GM19240 (cell line): ENCODE measurements at regions not wholly inside any gene's neighbourhood (a gene's known extent, or its start where the extent isn't known, plus 50 kb on each side); places are given as distances from the start of the nearest gene placed in this dataset.
A peak's percentile ranks its signal among the peaks of the same experiment; 100 is the strongest.
"Not testable (repeated sequence)": the region's sequence is repeated elsewhere in the genome, so short reads cannot be mapped to it uniquely, and the experiment has no call there.

Source experiments
- DNase-seq: peaks from one replicate; pipeline ENCODE4 v3.0.0; 2011; ENCODE audit warnings: low spot score; ENCODE audit not compliant: insufficient read length

DNA sequence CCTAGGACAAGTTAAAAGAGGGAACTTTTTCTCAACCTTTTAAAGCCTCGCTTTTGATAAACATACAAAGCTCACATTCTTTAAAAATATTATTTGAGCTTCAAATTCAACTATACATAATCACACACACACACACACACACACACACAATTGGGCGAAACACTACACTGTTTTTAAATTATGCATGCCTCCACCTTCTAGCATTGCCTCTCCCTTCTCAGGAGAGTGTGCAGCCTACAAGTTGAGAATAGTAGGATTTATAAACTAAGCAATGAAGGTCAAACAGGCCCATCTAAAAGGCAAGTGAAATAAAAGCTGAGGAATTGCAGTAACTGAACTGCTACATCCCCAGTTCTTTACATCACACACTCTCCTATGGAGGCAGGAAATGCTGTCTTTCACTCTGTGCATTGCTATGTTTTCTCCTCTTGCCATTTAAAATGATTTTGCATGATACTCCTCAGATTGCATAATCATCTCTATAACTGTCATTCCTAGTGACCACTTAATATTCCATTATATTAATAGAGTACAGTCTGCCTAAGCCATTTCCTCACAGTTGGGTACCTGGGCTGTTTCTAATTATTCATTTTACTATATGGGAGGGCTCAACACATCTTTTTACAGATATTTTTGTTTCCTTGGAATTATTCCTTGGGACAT, 92.5 kb upstream of the KCNE2 start:
- DNase-seq: no peak

DNA sequence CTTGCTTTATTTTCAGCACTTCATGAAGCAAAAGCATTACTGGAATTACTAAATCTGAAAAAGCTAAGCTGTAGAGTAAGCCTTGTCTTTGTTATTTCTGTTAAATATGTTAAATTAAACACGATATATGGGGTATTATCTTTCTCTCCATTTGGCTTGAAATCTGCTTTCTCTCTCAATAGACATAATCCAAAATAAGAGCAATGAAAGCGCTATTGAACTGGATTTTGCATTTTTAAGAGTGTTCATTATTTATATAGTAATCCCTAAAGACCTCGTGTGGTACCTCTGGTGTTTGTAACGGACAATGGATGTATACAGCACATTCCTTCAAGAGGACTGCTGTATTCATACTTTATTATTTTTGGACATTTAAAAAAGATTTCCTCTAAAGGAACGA, 91.5 kb upstream of the KCNE2 start:
- DNase-seq: no peak

DNA sequence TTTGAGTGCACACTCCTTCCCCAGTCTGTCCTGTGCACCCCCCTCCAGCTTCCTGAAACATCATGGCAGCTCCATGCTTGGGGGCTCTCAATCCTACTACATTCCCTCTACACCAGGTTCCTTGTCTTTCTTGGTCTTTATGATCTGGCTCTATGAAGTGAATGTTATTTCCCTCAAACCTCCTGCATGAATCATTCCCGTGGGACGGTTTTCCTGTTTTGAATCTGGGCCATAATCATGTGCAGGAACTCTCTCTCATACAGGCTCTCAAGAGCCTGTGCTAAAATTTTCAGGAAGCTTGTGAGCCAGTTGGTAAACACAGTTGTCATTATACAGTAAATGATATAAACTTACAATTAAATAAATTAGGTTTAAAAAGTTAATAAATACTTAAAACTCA, 89.8 kb upstream of the KCNE2 start:
- no peak for DNase-seq

DNA sequence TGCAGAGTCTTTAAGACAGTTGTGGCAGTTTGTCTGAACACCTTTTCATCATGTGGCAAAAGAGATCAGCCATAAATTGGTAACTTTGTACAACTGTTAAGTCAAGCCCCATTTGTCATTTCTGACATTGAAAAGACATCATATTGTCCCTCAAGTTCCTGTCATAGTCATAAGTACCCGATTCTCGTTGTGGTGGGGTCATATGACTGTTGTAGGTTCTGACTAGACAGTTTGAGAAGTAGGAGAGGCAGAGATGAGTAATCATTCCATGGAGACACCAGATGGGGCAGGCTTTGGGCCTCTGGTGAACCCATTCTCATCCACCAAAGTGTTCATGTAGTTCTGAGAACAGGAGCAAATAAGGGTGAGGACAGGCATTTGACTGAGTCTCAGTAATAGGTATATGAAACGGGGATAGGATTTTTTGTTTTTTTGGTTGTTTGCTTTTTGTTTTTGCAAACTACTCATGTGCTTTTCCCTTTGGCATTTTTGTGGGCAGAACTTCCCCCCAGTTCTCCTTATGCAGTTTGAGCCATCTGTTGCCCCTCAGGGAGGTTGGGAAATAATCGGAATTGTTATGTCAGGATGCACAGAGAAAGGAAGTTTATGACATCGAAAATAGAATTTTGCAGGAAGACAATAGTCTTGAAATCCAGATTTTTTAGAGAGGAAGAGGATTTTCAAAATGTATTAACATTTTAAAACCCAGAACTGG, 86.9 kb upstream of the KCNE2 start:
- peak; percentile 3 for DNase-seq

DNA sequence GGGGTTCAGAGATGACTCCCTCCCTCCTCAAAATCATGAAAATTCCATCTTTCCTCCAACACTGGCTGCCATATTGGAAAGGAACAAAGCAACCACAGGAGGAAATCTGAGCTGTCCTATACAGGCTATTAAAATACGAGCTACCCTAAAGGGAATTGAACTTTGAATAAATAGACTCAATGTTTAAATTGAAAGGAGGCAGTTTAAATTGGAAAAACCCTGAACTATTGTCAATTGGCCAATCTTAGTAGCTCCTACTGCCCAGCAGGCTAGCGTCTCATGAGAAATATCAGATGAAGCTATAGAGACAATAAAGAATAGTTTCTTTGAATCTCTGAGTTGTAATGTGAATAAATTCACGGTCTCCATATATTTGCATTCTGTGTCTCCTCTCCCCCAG, 85.4 kb upstream of the KCNE2 start:
- DNase-seq: no peak

DNA sequence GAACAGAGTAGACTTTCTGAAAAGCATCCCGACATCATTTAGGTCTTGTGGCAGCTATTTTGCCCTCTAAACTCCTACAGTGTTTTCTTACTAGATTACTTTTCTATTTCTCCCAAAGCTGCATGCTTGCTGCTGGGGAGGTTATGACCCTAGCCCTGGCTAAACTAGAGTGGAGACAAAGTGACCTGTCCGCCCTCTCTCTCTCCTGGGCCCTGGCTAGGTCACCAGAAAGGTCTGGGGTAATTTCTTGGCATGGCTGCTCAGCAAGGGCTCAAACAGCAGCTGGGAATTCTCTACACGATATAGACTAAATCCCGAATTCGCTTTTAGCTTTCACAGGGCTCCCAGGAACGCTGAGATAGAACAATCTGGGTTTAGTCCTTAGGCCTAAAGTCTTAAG, 84.5 kb upstream of the KCNE2 start:
- no peak for DNase-seq

DNA sequence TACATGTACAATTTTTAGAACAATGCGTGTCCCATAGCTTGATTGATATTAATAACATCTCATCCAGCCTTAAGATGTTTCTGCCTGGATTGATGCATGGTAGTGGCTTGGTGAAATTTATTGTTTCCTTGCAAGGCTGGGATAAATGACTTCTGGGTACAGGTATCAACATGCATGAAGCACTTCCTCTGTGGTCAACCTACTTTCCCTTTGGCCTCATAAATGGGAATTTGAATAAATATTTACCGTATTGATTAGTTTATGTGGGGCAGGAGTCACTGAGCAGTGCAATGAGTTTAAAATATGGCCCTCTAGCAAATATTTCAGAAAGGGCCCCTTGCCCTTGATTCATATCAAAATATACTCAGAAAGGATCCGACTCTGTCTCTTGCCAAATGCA, 83.9 kb upstream of the KCNE2 start:
- no peak for DNase-seq

DNA sequence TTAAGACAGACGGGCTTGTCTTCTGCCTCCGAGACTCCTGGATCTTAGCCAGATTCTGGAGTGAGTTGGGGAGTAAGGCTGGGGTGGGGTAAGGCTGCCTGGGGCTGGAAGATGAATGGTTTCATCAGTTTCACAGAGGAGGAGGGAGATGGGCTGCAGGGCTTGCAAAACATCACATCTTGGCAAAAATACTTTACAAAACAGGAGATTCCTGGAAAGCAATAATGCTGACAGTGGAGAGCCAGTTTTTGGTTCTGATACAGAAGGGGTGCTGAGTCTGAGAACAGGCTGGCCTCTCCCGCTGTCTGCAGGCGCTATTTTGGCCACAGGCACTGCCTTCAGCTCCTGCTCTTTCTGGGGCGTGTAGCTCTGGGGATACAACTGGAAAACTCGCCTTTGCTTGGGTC, 83.4 kb upstream of the KCNE2 start:
- no peak for DNase-seq

DNA sequence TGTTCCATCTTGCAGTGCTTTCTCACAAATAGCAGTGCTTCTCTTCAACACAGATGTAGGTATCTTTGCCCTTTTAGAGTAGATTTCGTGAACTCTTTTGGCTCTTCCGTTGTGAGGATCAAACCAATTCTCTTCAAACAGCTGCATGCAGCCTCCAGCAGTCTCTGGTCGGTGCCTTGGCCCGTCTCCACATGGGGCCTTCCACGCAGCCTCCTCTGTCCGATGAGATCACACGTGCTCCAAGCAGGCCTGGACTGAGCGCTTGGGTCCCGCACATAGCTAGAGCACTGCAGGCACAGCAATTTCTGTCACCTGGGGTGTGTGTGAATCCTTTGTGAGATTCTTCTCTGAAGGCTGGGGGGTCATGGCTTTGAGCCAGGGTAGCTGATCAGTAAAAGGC, 82.8 kb upstream of the KCNE2 start:
- DNase-seq: no peak

DNA sequence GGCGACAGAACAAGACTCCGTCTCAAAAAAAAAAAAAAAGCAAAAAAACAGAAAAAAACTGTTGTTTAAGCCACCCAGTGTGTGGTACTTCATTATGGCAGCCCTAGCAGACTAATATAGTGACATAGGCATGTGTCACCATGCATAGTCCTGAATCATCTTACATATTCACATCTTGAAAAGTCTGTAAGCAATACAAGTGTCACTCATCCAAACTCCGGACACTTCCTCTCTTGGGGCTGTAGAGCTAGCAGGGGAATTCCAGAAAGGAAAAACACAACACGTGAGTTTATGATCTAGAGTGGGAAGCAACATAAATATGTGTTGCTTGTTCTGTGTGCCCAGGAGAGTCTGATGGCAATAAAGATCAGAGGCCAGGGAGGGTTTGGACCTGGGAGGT, 81.6 kb upstream of the KCNE2 start:
- DNase-seq: no peak

DNA sequence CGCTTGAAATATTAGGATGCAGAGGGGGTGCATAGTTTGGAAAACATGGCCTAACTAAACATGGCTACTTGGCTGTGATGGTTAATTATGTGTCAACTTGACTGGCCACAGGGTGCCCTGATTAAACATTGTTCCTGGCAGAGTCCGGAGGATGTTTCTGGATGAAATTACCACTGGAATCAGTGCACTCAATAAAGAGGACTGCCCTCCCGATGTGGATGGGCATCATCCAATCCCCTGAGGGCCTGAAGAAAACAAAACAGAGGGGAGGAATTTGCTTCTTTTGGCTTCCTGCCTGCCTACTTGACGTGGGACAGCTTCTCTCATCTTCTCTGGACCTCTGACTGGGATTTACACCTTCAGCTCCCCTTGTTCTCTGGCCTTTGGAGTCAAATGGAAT, 79.1 kb upstream of the KCNE2 start:
- DNase-seq: no peak

DNA sequence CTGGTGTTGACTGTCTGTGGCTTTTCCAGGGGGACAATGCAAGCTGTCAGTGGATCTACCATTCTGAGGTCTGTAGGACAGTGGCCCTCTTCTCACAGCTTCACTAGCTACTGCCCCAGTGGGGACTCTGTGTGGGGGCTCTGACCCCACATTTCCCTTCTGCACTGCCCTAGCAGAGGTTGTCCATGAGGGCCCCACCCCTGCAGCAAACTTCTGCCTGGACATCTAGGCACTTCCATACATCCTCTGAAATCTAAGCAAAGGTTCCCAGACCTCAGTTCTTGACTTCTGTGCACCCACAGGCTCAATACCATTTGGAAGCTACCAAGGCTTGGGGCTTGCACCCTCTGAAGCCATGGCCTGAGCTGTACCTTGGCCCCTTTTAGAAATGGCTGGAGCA, 75.8 kb upstream of the KCNE2 start:
- DNase-seq: not testable (repeated sequence)

DNA sequence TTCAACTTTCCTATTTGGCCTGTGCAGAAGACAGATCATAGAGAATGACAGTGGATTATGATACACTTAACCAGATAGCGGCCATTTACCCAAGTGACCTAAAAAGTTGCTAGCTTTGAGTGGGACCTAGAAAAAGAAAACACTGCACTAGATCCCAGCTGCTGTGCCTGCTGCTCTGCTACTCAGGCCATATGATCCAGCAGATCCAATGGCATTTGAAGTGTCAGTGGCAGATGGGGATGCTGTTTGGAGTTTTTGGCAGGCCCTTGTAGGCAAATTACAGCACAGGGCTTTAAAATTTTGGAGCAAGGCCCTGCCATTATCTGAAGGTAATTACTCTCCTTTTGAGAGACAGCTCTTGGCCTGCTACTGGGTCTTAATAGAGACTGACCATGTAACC, 74.0 kb upstream of the KCNE2 start:
- DNase-seq: no peak

DNA sequence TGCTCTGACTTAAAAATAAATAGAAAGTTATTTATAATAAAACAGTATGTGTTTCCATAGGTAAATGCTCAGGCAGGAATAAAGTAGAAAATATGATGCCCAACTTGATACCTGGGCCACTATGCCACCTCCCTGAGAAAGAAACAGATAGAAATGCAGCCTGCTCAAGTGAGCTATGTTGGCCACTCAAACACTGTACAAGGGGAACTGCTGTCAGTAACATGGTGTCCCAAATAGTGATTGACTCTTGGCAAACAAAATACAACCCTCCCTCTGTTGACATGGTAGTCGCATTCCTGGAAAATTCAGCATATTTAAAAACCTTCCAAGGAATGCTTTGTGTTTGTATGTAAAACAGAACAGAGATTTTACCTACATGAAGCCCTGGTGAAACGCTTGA, 66.9 kb upstream of the KCNE2 start:
- DNase-seq: no peak

DNA sequence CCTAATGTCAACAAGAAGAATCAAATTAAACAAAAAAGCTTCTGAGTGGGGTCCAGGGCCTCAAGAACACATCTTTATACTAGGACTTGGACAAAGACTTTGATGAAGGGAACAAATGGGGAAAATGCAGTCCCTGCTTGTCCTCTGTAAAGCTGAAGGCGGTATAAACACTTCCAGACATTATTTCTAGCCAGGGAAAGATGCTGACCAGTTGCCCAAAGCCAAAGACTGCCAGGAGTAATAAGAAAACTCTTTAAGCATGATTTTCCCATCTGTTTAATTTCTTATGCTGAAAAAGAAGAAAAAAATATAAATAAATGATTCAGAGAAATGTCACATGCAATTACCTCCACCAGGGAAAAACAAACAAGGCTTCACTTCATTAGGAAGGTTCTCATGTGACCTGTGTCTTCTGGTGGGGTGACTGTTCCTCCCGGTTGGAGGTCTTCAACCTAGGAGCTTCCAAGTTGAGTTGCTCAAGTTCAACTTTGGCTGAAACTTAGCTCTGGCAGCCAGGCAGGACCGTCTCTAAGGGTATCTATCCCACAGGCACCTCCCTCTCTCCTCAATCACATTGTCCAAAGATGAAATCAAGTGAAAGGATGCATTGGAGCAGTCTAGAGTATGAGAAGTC, 65.2 kb upstream of the KCNE2 start:
- no peak for DNase-seq

DNA sequence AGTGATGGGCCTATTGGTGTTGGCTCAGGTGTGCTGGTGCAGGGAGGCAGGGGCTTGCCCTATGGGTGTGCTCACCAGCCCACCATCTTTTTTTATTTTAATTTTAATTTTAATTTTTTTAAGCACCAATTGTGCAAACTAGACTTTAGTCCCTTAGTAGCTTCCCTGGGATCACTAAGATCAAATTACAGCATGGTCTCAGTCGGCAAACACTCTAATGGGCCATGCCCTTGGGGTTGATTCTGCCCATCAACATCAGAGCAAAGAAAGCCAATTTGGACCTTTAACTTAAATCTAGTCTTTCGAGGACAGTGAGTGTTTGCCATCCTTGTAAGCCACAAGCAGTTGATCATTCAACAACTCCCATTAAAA, 64.7 kb upstream of the KCNE2 start:
- no peak for DNase-seq

DNA sequence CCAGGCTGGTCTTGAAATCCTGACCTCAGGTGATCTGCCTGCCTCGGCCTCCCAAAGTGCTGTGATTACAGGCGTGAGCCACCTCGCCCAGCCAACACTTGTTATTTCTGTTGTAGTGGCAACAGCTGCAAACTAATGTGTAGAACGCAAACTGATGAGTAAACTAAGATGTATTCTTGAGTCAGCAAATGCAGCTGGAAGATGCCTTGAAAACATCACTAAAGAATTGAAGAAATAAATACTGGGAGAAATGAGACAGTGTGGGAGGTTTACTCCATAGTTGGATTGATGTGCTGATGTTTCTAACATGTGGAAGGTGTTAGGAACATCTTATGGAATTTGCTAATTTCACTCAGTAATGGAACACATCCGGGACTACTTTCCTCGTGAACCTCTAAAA, 61.3 kb upstream of the KCNE2 start:
- no peak for DNase-seq

DNA sequence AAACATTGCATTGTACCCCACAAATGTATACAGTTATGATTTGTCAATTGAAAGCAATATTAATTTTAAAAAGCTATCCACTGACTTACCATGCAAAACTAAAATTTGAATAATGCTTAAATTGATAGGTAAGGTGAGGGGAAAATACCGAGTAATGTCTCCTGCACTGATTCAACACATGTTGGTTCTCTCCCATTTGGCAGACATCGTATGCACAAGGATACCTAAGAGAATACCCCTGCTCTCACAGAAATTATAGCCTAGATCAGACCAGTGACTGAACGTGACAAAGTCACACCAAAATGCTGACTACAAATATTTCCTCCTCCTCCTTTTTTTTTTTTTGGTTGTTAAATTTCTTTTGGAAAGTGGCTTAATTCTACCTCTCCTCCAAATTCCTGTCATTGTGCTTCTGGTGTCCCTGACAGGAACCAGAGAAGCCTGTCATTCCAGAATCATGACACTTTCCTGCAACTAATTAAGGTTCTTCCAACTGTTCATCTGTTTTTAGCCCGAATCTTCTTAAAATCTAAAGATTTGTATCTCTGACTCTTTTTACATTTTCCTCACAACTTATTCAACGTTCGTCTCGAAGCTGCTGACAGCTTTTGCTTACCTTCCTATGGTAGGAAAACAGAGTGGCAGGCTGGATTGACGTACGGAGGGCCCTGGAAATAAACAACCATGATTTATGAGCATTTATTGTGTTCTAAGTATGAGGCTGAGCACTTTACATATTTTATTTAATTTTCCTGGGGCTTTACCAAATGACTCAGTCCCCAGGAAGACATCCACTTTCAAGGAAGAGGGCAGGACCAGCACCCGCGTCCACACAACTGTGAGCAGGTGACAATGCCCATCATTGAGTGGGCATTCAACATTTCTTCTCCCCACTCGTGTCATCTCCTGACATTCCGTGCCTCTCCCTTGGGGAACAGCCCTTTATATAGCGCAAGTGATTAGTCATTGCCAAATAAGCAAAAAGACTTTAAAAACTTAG, 57.9 kb upstream of the KCNE2 start:
- no peak for DNase-seq

DNA sequence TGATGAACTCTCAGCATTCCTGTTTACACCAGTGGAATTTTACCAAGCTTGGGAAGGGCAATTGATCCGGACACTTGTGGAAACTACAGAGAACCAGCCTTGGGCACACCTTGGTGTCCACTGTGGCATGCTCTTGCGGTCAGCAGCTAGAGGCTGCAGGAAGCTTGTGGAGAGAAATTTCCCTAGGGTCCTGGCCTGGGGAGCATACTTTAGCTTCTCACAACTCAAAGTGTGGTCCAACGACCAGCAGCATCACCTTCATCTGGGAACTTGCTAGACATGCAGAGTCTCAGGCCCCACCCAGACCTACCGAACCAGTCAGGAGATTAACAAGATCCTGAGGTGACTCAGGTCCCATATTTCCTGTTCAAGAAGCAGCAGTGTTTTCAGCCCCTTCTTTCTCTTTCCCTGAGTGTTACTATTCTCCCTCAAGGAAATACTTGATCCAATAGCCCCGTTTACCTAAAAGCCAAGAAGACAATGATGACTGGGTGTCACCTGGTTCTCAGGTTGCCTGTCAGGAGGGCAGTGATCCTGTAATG, 55.7 kb upstream of the KCNE2 start:
- DNase-seq: no peak

DNA sequence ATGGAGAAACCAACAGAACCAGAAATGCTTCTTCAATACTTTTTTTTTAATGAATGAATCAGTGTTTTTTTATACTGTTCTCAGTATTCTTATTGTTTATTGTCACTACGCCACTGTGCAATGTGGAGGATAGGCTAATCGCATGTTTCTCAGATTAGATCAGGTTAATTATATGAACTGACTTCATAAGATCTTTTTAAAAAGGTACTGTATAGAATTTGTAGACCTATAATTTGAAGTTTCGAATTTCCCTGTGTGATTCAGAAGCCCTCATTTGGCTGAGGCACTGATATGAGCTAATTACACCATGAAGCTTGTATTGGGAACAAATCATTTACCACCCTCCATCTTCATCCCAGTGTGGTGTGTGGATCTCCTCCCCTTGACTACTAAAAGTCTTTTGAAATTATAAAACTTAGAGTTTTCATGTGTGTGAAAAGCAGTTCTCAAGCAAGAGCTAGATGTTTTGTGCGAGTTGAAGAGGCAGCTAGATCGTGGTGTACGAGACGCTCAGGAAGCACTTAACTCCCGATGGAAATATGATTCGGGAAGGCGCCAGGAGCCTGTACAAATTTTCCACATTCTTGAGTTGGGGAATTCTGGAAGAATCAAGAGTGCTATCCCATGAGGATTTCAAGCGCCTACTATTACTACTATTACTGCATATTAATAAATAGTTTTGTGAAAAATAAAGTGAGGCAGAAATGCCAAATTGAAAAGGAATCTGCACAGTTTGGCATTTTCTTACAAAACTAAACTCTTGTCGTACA, 52.1 kb upstream of the KCNE2 start:
- DNase-seq: no peak

DNA sequence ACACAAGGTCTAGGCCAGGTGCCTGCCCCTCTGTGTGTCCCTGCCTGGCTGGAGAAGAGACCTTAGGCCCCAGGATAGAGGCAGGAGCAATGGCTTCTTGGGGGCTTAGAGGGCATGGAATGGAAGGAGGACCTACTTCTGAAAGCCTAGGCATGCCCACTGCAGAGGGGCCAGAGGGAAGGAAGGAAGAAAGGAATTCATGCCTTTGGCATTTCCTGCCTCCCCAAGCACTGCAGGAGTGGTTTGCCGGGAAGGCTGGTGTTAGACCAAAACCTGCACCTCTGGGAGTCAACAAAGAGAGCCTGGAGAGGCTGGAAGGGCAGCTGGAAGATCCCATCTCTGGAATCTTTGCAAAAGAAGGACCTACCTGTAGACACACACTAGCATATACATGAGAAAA, 50.7 kb upstream of the KCNE2 start:
- no peak for DNase-seq
